SK-N-SH (cell line): ENCODE measurements at regions not wholly inside any gene's neighbourhood (a gene's known extent, or its start where the extent isn't known, plus 50 kb on each side); places are given as distances from the start of the nearest gene placed in this dataset.
A peak's percentile ranks its signal among the peaks of the same experiment; 100 is the strongest.

ENCODE experiments used
- CTCF ChIA-PET: fragments of 300-600, 350-600 bp; formaldehyde crosslinking; extraction: SDS; loops from one replicate; lab custom pipeline; 2021; lab: Yijun Ruan, JAX
- POLR2A ChIA-PET: fragments of 350-600 bp; sonication (Branson Sonifier 250); formaldehyde crosslinking; extraction: SDS; loops from one replicate; lab custom pipeline; 2020; ENCODE audit warnings: antibody characterized with exemption, inconsistent platforms; lab: Yijun Ruan, JAX
- DNase-seq: peaks from one replicate; pipeline ENCODE4 v3.0.0; 2012
- H2AFZ ChIP-seq: fragments of 200-600 bp; sonication (generic); 2 replicates; pipeline ENCODE4 v1.8.1; 2016; ENCODE audit warnings: antibody characterized with exemption, mild to moderate bottlenecking, low read depth
- H3F3A ChIP-seq: fragments of 200-600 bp; sonication (generic); replicated peaks from 2 replicates; pipeline ENCODE3; 2016; ENCODE audit warnings: antibody characterized with exemption, mild to moderate bottlenecking; ENCODE audit not compliant: insufficient read depth
- H3K27ac ChIP-seq, 2 experiments: fragments of 200-500 bp in 1 of 2; fragments of 200-600 bp in 1 of 2; sonication (Bioruptor generic) in 1 of 2; sonication (generic), shearing (Covaris generic) in 1 of 2; 2 replicates each; pipeline versions ENCODE4 v1.5.1 to v1.6.1; 2014 to 2016; ENCODE audit warnings: low read depth in 2 of 2, inconsistent platforms in 1 of 2, low read length in 1 of 2, mild to moderate bottlenecking in 1 of 2, mixed read lengths in 1 of 2
- H3K27me3 ChIP-seq: fragments of 200-600 bp; sonication (generic), shearing (Covaris generic); 2 replicates; pipeline ENCODE4 v1.6.1; 2016; ENCODE audit warnings: mixed run types; ENCODE audit not compliant: insufficient read depth
- H3K36me3 ChIP-seq, 2 experiments: fragments of 200-500 bp in 1 of 2; fragments of 200-600 bp in 1 of 2; sonication (Bioruptor generic) in 1 of 2; sonication (generic) in 1 of 2; replicated peaks in 1 of 2; 2 replicates each; pipeline versions ENCODE3 to v1.5.1; 2014 to 2016; ENCODE audit warnings: low read length in 1 of 2, mild to moderate bottlenecking in 1 of 2; ENCODE audit not compliant: insufficient read depth in 2 of 2, control insufficient read depth in 1 of 2
- H3K4me1 ChIP-seq, 2 experiments: fragments of 200-500 bp in 1 of 2; fragments of 200-600 bp in 1 of 2; sonication (Bioruptor generic) in 1 of 2; sonication (generic), shearing (Covaris generic) in 1 of 2; 2 replicates each; pipeline versions ENCODE4 v1.5.1 to v1.6.1; 2014 to 2016; ENCODE audit warnings: low read depth in 1 of 2, low read length in 1 of 2, mixed run types in 1 of 2; ENCODE audit not compliant: insufficient read depth in 2 of 2, control insufficient read depth in 1 of 2
- H3K4me2 ChIP-seq: fragments of 200-600 bp; sonication (generic), shearing (Covaris generic); 2 replicates; pipeline ENCODE4 v1.6.1; 2017; ENCODE audit warnings: mixed run types
- H3K4me3 ChIP-seq, 2 experiments: fragments of 200-500 bp in 1 of 2; fragments of 200-600 bp in 1 of 2; sonication (Bioruptor generic) in 1 of 2; sonication (generic), shearing (Covaris generic) in 1 of 2; 2 replicates each; pipeline versions ENCODE4 v1.5.1 to v1.8.1; 2014 to 2016; ENCODE audit warnings: low read depth in 2 of 2, inconsistent platforms in 1 of 2, low read length in 1 of 2, mild to moderate bottlenecking in 1 of 2, mixed read lengths in 1 of 2, moderate library complexity in 1 of 2
- H3K79me2 ChIP-seq: fragments of 200-600 bp; sonication (generic); 2 replicates; pipeline ENCODE4 v1.8.1; 2017; ENCODE audit warnings: mild to moderate bottlenecking; ENCODE audit not compliant: insufficient read depth
- H3K9ac ChIP-seq: fragments of 200-600 bp; sonication (generic); 2 replicates; pipeline ENCODE4 v1.6.1; 2017; ENCODE audit warnings: mixed run types
- H3K9me2 ChIP-seq: fragments of 200-600 bp; sonication (generic); 2 replicates; pipeline ENCODE4 v1.6.1; 2017; ENCODE audit warnings: mixed run types
- H3K9me3 ChIP-seq: fragments of 200-600 bp; sonication (generic); 2 replicates; pipeline ENCODE4 v1.6.1; 2017; ENCODE audit warnings: mixed run types, mild to moderate bottlenecking, moderate library complexity
- H4K20me1 ChIP-seq: fragments of 200-600 bp; sonication (generic); 2 replicates; pipeline ENCODE4 v1.6.1; 2017; ENCODE audit warnings: mild to moderate bottlenecking, mixed run types; ENCODE audit not compliant: insufficient read depth
- CHD2 ChIP-seq: fragments of 150-350 bp; IDR thresholded peaks from 2 replicates; pipeline ENCODE4 v1.6.1; 2018; ENCODE audit warnings: low read length; ENCODE audit not compliant: partially characterized antibody
- EP300 ChIP-seq, 2 experiments: IDR thresholded peaks; 2 replicates each; pipeline versions ENCODE4 v1.4.0 to v1.6.1; 2012; ENCODE audit warnings: borderline replicate concordance in 1 of 2, low read depth in 1 of 2, low read length in 1 of 2
- EZH2phosphoT487 ChIP-seq: fragments of 200-600 bp; sonication (generic); IDR thresholded peaks from 2 replicates; pipeline ENCODE4 v1.6.1; 2017; ENCODE audit warnings: low read depth, mixed run types, mild to moderate bottlenecking, antibody characterized with exemption, moderate library complexity, borderline replicate concordance
- IRF3 ChIP-seq: fragments of 150-350 bp; IDR thresholded peaks from 2 replicates; pipeline ENCODE4 v1.6.1; 2016; ENCODE audit warnings: mild to moderate bottlenecking, low read depth, low read length
- NFIC ChIP-seq: IDR thresholded peaks from 2 replicates; pipeline ENCODE4 v1.4.0; 2012; ENCODE audit warnings: borderline replicate concordance
- POLR2AphosphoS5 ChIP-seq: IDR thresholded peaks from 2 replicates; pipeline ENCODE4 v1.6.1; 2012; ENCODE audit warnings: low read depth, low read length
- RAD21 ChIP-seq: IDR thresholded peaks from 2 replicates; pipeline ENCODE4 v1.6.1; 2012; ENCODE audit warnings: mild to moderate bottlenecking, low read length
- RXRA ChIP-seq: IDR thresholded peaks from 2 replicates; pipeline ENCODE4 v1.4.0; 2012; ENCODE audit warnings: low read depth, mild to moderate bottlenecking, borderline replicate concordance
- SIN3A ChIP-seq: IDR thresholded peaks from 2 replicates; pipeline ENCODE4 v1.6.1; 2012; ENCODE audit warnings: low read depth, mild to moderate bottlenecking, low read length, moderate library complexity, borderline replicate concordance
- SMC3 ChIP-seq: IDR thresholded peaks from 2 replicates; pipeline ENCODE4 v1.6.1; 2012; ENCODE audit warnings: low read depth, low read length, improper control_type of control experiment
- TEAD4 ChIP-seq: IDR thresholded peaks from 2 replicates; pipeline ENCODE4 v1.4.0; 2012; ENCODE audit warnings: mild to moderate bottlenecking, borderline replicate concordance; ENCODE audit not compliant: insufficient read depth
- USF1 ChIP-seq: IDR thresholded peaks from 2 replicates; pipeline ENCODE4 v1.4.0; 2012; ENCODE audit warnings: low read depth, borderline replicate concordance
- USF2 ChIP-seq: fragments of 150-350 bp; IDR thresholded peaks from 2 replicates; pipeline ENCODE4 v1.6.1; 2017; ENCODE audit warnings: antibody characterized with exemption, low read length, low read depth, borderline replicate concordance
- WGBS: methylation state at CpG from one replicate; pipeline ENCODE4 v1.1.6; 2017; ENCODE audit warnings: low lambda C conversion rate; 5-methylcytosine and 5-hydroxymethylcytosine counted together

- no peak for TF ChIP-seq USF2
- TF ChIP-seq CHD2 = no peak
- TF ChIP-seq SMC3 = no peak
- TF ChIP-seq RXRA = no peak
- no peak for TF ChIP-seq RAD21
Observed at GRCh38 chr6:166075186-166075585, 92.5 kb downstream of the TBXT start (continued).

GRCh38 chr6:166073082-166073481 is 94.6 kb downstream of the TBXT start:
- Histone ChIP-seq H4K20me1 (no peaks in the 10 kb centered on the region), H3K79me2 (no peaks in the 10 kb centered on the region)

GRCh38 chr6:166068768-166069167 is 98.9 kb downstream of the TBXT start:
- ChIA-PET POLR2A (no interaction called here), CTCF (interaction anchor here (1.2 to 1.6 kb wide), 4 partner anchors 8 to 184 kb away, joined by 3 to 5 read pairs (median 4); no protein-coding TSS in a partner anchor)
- H3K4me1 ChIP-seq = peaks cover 0 to 3% of the 10 kb centered on the region in 2 experiments; a peak in 1 of 4 replicates
- WGBS = 33% methylated on average over 3 of the region's 3 CpGs
- no peaks in the 10 kb centered on the region for H4K20me1 ChIP-seq
- no peak overlapping the region; a peak in 1 of 4 replicates for H3K27ac ChIP-seq
- no peak overlapping the region for H2AFZ ChIP-seq
- H3K27me3 ChIP-seq = no peaks in the 10 kb centered on the region
- no peak for DNase-seq
- no peaks in the 10 kb centered on the region for H3K79me2 ChIP-seq
- no peaks in the 10 kb centered on the region for H3F3A ChIP-seq
- no peak overlapping the region for H3K4me2 ChIP-seq
- H3K9me3 ChIP-seq = no peaks in the 10 kb centered on the region
- H3K9ac ChIP-seq = no peak overlapping the region
- H3K36me3 ChIP-seq = no peaks in the 10 kb centered on the region
- TF ChIP-seq SMC3 (no peak), EP300 (IDR thresholded peaks at IDR 0.05; ENCODE audit: borderline replicate concordance in 1 of 2, low read depth in 1 of 2, low read length in 1 of 2) (peak in 1 of 2 experiments; percentile 18; a peak in 1 of 4 replicates)
- no peaks in the 10 kb centered on the region for H3K9me2 ChIP-seq
- no peak overlapping the region for H3K4me3 ChIP-seq

More at GRCh38 chr6:166073082-166073481, 94.6 kb downstream of the TBXT start:
- ChIA-PET CTCF (interaction anchor here (0.6 kb wide), 1 partner anchor 496 kb away, joined by 3 read pairs; no protein-coding TSS in a partner anchor), POLR2A (no interaction called here)
- 0 out of 2 replicates have a peak, but pooled peaks cover 2% of the 10 kb centered on the region for H3K9me3 ChIP-seq
- no peaks in the 10 kb centered on the region for H3K9me2 ChIP-seq
- TF ChIP-seq USF1 = no peak
- TF ChIP-seq POLR2AphosphoS5 = no peak
- TF ChIP-seq SMC3 = no peak
- TF ChIP-seq SIN3A = no peak
- TF ChIP-seq TEAD4 = no peak
- no peak for TF ChIP-seq IRF3
- TF ChIP-seq EZH2phosphoT487 = no peak
- no peak for TF ChIP-seq NFIC
- TF ChIP-seq, all 33 proteins: peak for 0
- Histone ChIP-seq H2AFZ (no peak overlapping the region), H3K4me1 (peaks cover 0 to 3% of the 10 kb centered on the region in 2 experiments; a peak in 1 of 4 replicates), H3K9ac (no peak overlapping the region), H3F3A (no peaks in the 10 kb centered on the region), H3K27ac (no peak overlapping the region), H3K4me3 (no peak overlapping the region), H3K4me2 (no peak overlapping the region), H3K36me3 (no peaks in the 10 kb centered on the region), H3K27me3 (no peaks in the 10 kb centered on the region)
- WGBS = 59% methylated on average over 9 of the region's 9 CpGs
- DNase-seq = no peak
